Choroid plexus epithelial cell (primary cell): ENCODE measurements at regions not wholly inside any gene's neighbourhood (a gene's known extent, or its start where the extent isn't known, plus 50 kb on each side); places are given as distances from the start of the nearest gene placed in this dataset.

Experiments
- DNase-seq: peaks from one replicate; pipeline ENCODE4 v3.0.0-alpha.2; 2010; ENCODE audit warnings: low read depth
- H3K4me3 ChIP-seq: 2 replicates; pipeline ENCODE4 v1.5.1; 2011; ENCODE audit warnings: low read depth, mild to moderate bottlenecking, control low read depth, low read length, moderate library complexity
- CTCF ChIP-seq: conservative IDR thresholded peaks from 2 replicates; pipeline ENCODE4 v1.5.1; 2011; ENCODE audit warnings: low read depth, mild to moderate bottlenecking, control low read depth, inconsistent platforms, low read length, moderate library complexity

GRCh38 chr11:122265981-122266380 lies 150.0 kb upstream of the BLID start:
- no peak for DNase-seq
- no peak for TF ChIP-seq CTCF
- H3K4me3 ChIP-seq = no peak overlapping the region

- no peak for TF ChIP-seq CTCF
- DNase-seq = no peak
- H3K4me3 ChIP-seq = no peak overlapping the region
Measured at GRCh38 chr11:122264121-122264520, 148.1 kb upstream of the BLID start.

GRCh38 chr11:122261546-122261945 lies 145.5 kb upstream of the BLID start:
- no peak overlapping the region for H3K4me3 ChIP-seq
- no peak for TF ChIP-seq CTCF
- no peak for DNase-seq

GRCh38 chr11:122259195-122259821 lies 143.3 kb upstream of the BLID start:
- H3K4me3 ChIP-seq = no peak overlapping the region
- TF ChIP-seq CTCF = no peak
- DNase-seq = no peak

GRCh38 chr11:122258446-122259194 lies 142.6 kb upstream of the BLID start:
- TF ChIP-seq CTCF = no peak
- H3K4me3 ChIP-seq = no peak overlapping the region
- DNase-seq = no peak

- DNase-seq = peak; percentile 65
Measured at GRCh38 chr11:122253589-122254231, 137.7 kb upstream of the BLID start.

More at GRCh38 chr11:122253589-122254231, 137.7 kb upstream of the BLID start:
- no peak for TF ChIP-seq CTCF
- no peak overlapping the region for H3K4me3 ChIP-seq
